Right atrium auricular region (tissue), 2 donors: ENCODE measurements at regions not wholly inside any gene's neighbourhood (a gene's known extent, or its start where the extent isn't known, plus 50 kb on each side); places are given as distances from the start of the nearest gene placed in this dataset.
"Not testable (repeated sequence)": the region's sequence is repeated elsewhere in the genome, so short reads cannot be mapped to it uniquely, and the experiment has no call there.

Experiments used
- DNase-seq: peaks from one replicate; pipeline ENCODE4 v3.0.0-alpha.2; 2019; ENCODE audit warnings: low spot score
- H3K27ac ChIP-seq, 2 donors: fragments of 200-600 bp; sonication (generic); 1 replicate in 1 of 2; 2 replicates in 1 of 2; pipeline ENCODE4 v1.5.1; 2016 to 2019
- H3K27me3 ChIP-seq, 2 donors: fragments of 200-600 bp; sonication (generic); one replicate each; pipeline versions ENCODE4 v1.5.1 to v1.6.0; 2017 to 2019
- H3K36me3 ChIP-seq: fragments of 200-600 bp; sonication (generic); one replicate; pipeline ENCODE4 v1.5.1; 2016
- H3K4me1 ChIP-seq, 2 donors: fragments of 200-600 bp; sonication (generic); one replicate each; pipeline versions ENCODE4 v1.5.1 to v1.6.0; 2017 to 2019
- H3K4me3 ChIP-seq, 2 donors: fragments of 200-600 bp; sonication (generic); 1 replicate in 1 of 2; 2 replicates in 1 of 2; pipeline ENCODE4 v1.5.1; 2017 to 2019; ENCODE audit warnings: mild to moderate bottlenecking in 1 of 2, moderate library complexity in 1 of 2
- H3K9me3 ChIP-seq, 2 donors: fragments of 200-600 bp; sonication (generic); one replicate each; pipeline ENCODE4 v1.5.1; 2019
- CTCF ChIP-seq, 2 donors: fragments of 200-600 bp; sonication (generic); IDR thresholded peaks; one replicate each; pipeline ENCODE4 v1.5.1; 2019; ENCODE audit warnings: antibody characterized with exemption in 2 of 2

GRCh38 chr3:171978390-171978789, 61.0 kb upstream of the FNDC3B start:
- H3K4me1 ChIP-seq: peaks cover 0 to 24% of the 10 kb centered on the region in 2 donors
- H3K27me3 ChIP-seq: no peaks in the 10 kb centered on the region
- no peaks in the 10 kb centered on the region for H3K36me3 ChIP-seq
- H3K9me3 ChIP-seq: no peaks in the 10 kb centered on the region
- H3K4me3 ChIP-seq: no peak overlapping the region
- no peak for DNase-seq
- no peak overlapping the region for H3K27ac ChIP-seq
- TF ChIP-seq CTCF (IDR thresholded peaks at IDR 0.05): no peak

GRCh38 chr3:171979081-171979480, 60.3 kb upstream of the FNDC3B start:
- H3K27ac ChIP-seq: no peak overlapping the region
- TF ChIP-seq CTCF (IDR thresholded peaks at IDR 0.05): no peak
- no peak for DNase-seq
- H3K4me3 ChIP-seq: no peak overlapping the region
- peaks cover 0 to 24% of the 10 kb centered on the region in 2 donors for H3K4me1 ChIP-seq
- H3K36me3 ChIP-seq: no peaks in the 10 kb centered on the region
- no peaks in the 10 kb centered on the region for H3K27me3 ChIP-seq
- H3K9me3 ChIP-seq: no peaks in the 10 kb centered on the region

- Histone ChIP-seq H3K27ac (no peak overlapping the region), H3K36me3 (no peaks in the 10 kb centered on the region), H3K4me3 (no peak overlapping the region), H3K27me3 (no peaks in the 10 kb centered on the region), H3K4me1 (peaks cover 0 to 15% of the 10 kb centered on the region in 2 donors), H3K9me3 (no peaks in the 10 kb centered on the region)
- TF ChIP-seq CTCF (IDR thresholded peaks at IDR 0.05): no peak
- no peak for DNase-seq
Observed at GRCh38 chr3:171980578-171981270, 58.7 kb upstream of the FNDC3B start.

GRCh38 chr3:171981271-171981605, 58.1 kb upstream of the FNDC3B start:
- H3K36me3 ChIP-seq: no peaks in the 10 kb centered on the region
- peaks cover 0 to 10% of the 10 kb centered on the region in 2 donors for H3K4me1 ChIP-seq
- no peaks in the 10 kb centered on the region for H3K9me3 ChIP-seq
- no peak for DNase-seq
- H3K4me3 ChIP-seq: no peak overlapping the region
- no peaks in the 10 kb centered on the region for H3K27me3 ChIP-seq
- no peak for TF ChIP-seq CTCF (IDR thresholded peaks at IDR 0.05)
- H3K27ac ChIP-seq: no peak overlapping the region

- no peak for DNase-seq
- TF ChIP-seq CTCF (IDR thresholded peaks at IDR 0.05): no peak
- no peaks in the 10 kb centered on the region for H3K27me3 ChIP-seq
- H3K9me3 ChIP-seq: no peaks in the 10 kb centered on the region
- no peaks in the 10 kb centered on the region for H3K4me1 ChIP-seq
- H3K27ac ChIP-seq: no peak overlapping the region
- no peaks in the 10 kb centered on the region for H3K36me3 ChIP-seq
- H3K4me3 ChIP-seq: no peak overlapping the region
Observed at GRCh38 chr3:171982828-171983227, 56.5 kb upstream of the FNDC3B start.

- H3K36me3 ChIP-seq, H3K4me1 ChIP-seq: not testable (repeated sequence)
Observed at GRCh38 chr3:171983685-171984084, 55.7 kb upstream of the FNDC3B start.

More at GRCh38 chr3:171983685-171984084, 55.7 kb upstream of the FNDC3B start:
- H3K9me3 ChIP-seq, H3K27ac ChIP-seq, H3K27me3 ChIP-seq, DNase-seq, H3K4me3 ChIP-seq: not testable (repeated sequence)
